IMR-90 (cell line): ENCODE measurements at regions not wholly inside any gene's neighbourhood (a gene's known extent, or its start where the extent isn't known, plus 50 kb on each side); places are given as distances from the start of the nearest gene placed in this dataset.

Experiments used
- ATAC-seq: fragments of 200-7000 bp; cut with Tn5 transposase; 2 replicates; pipeline ENCODE4 v1.9.1; 2020; ENCODE audit warnings: low read depth, mild to moderate bottlenecking, moderate library complexity
- BruUV-seq: library from RNA; stranded (reverse); fragments of 400-500 nt; replicated peaks from 2 replicates; lab custom pipeline; 2021; lab: Mats Ljungman, UMichigan
- CTCF ChIA-PET: fragments of 300-600 bp; formaldehyde crosslinking; extraction: SDS; loops from one replicate; lab custom pipeline; 2021; ENCODE audit warnings: antibody characterized with exemption; lab: Yijun Ruan, JAX
- POLR2A ChIA-PET: fragments of 300-600 bp; sonication (Branson Sonifier 250); formaldehyde crosslinking; loops from one replicate; lab custom pipeline; 2022; ENCODE audit warnings: antibody characterized with exemption; ENCODE audit not compliant: unreplicated experiment; lab: Charles Lee
- DNase-seq: peaks from one replicate; pipeline ENCODE4 v3.0.0; 2013
- H2AFZ ChIP-seq: replicated peaks from 2 replicates; pipeline ENCODE3; 2013; ENCODE audit warnings: low read length, mild to moderate bottlenecking; ENCODE audit not compliant: poor library complexity
- H2AK5ac ChIP-seq: 2 replicates; pipeline ENCODE4 v1.6.1; 2013; ENCODE audit warnings: low read depth, low read length, inconsistent platforms
- H2AK9ac ChIP-seq: replicated peaks from 2 replicates; pipeline ENCODE3; 2013; ENCODE audit warnings: mild to moderate bottlenecking, low read depth, low read length, moderate library complexity; ENCODE audit not compliant: poor library complexity
- H2BK120ac ChIP-seq: 2 replicates; pipeline ENCODE4 v1.6.1; 2013; ENCODE audit warnings: low read depth, low read length, inconsistent platforms
- H2BK15ac ChIP-seq: 3 replicates; pipeline ENCODE4 v1.6.1; 2013; ENCODE audit warnings: low read depth, low read length, inconsistent platforms
- H2BK20ac ChIP-seq: 2 replicates; pipeline ENCODE4 v1.6.1; 2013; ENCODE audit warnings: low read depth, mild to moderate bottlenecking, inconsistent platforms, low read length, moderate library complexity
- H2BK5ac ChIP-seq: 2 replicates; pipeline ENCODE4 v1.6.1; 2013; ENCODE audit warnings: mild to moderate bottlenecking, low read depth, low read length, inconsistent platforms; ENCODE audit not compliant: poor library complexity, severe bottlenecking
- H3K14ac ChIP-seq: replicated peaks from 2 replicates; pipeline ENCODE4 v1.6.1; 2013; ENCODE audit warnings: low read depth, low read length, inconsistent platforms
- H3K18ac ChIP-seq: 2 replicates; pipeline ENCODE4 v1.6.1; 2013; ENCODE audit warnings: low read depth, low read length, control low read depth
- H3K23ac ChIP-seq: 2 replicates; pipeline ENCODE4 v1.6.1; 2013; ENCODE audit warnings: low read depth, low read length, inconsistent platforms
- H3K27ac ChIP-seq: 2 replicates; pipeline ENCODE4 v1.5.1; 2013; ENCODE audit warnings: mild to moderate bottlenecking, control low read depth, low read length; ENCODE audit not compliant: insufficient read depth
- H3K27me3 ChIP-seq: 2 replicates; pipeline ENCODE4 v1.6.1; 2013; ENCODE audit warnings: low read length; ENCODE audit not compliant: control insufficient read depth, insufficient read depth
- H3K36me3 ChIP-seq: 2 replicates; pipeline ENCODE4 v1.6.1; 2013; ENCODE audit warnings: low read length, mixed read lengths; ENCODE audit not compliant: control insufficient read depth, insufficient read depth
- H3K4ac ChIP-seq: 2 replicates; pipeline ENCODE4 v1.6.1; 2013; ENCODE audit warnings: low read depth, low read length, inconsistent platforms
- H3K4me1 ChIP-seq: 2 replicates; pipeline ENCODE4 v1.6.1; 2013; ENCODE audit warnings: low read length, mixed read lengths; ENCODE audit not compliant: control insufficient read depth, insufficient read depth
- H3K4me2 ChIP-seq: 2 replicates; pipeline ENCODE4 v1.6.1; 2013; ENCODE audit warnings: low read depth, mild to moderate bottlenecking, control low read depth, low read length, moderate library complexity
- H3K4me3 ChIP-seq: 2 replicates; pipeline ENCODE4 v1.5.1; 2013; ENCODE audit warnings: low read depth, mild to moderate bottlenecking, control low read depth, low read length, moderate library complexity; ENCODE audit not compliant: insufficient read depth
- H3K56ac ChIP-seq: 2 replicates; pipeline ENCODE4 v1.6.1; 2013; ENCODE audit warnings: low read length, inconsistent platforms; ENCODE audit not compliant: insufficient read depth; ENCODE audit errors: extremely low read depth
- H3K79me1 ChIP-seq, 2 experiments: 2 replicates each; pipeline ENCODE4 v1.6.1; 2013; ENCODE audit warnings: low read length in 2 of 2, inconsistent platforms in 1 of 2, low read depth in 1 of 2
- H3K9ac ChIP-seq: 2 replicates; pipeline ENCODE4 v1.6.1; 2013; ENCODE audit warnings: low read depth, low read length, control low read depth
- H3K9me1 ChIP-seq: 2 replicates; pipeline ENCODE4 v1.6.1; 2013; ENCODE audit warnings: low read length, inconsistent platforms; ENCODE audit not compliant: insufficient read depth
- H3K9me3 ChIP-seq: 2 replicates; pipeline ENCODE4 v1.6.1; 2013; ENCODE audit warnings: low read length; ENCODE audit not compliant: control insufficient read depth, insufficient read depth
- H4K20me1 ChIP-seq: 2 replicates; pipeline ENCODE4 v1.6.1; 2013; ENCODE audit warnings: low read length, inconsistent platforms; ENCODE audit not compliant: insufficient read depth
- H4K5ac ChIP-seq: 2 replicates; pipeline ENCODE4 v1.6.1; 2013; ENCODE audit warnings: mild to moderate bottlenecking, low read depth, low read length, control low read depth
- H4K8ac ChIP-seq, 2 experiments: 2 replicates each; pipeline ENCODE4 v1.6.1; 2013; ENCODE audit warnings: low read depth in 2 of 2, low read length in 2 of 2, control low read depth in 1 of 2, inconsistent platforms in 1 of 2
- H4K91ac ChIP-seq: 2 replicates; pipeline ENCODE4 v1.6.1; 2013; ENCODE audit warnings: low read depth, low read length, inconsistent platforms; ENCODE audit not compliant: insufficient read depth
- BHLHE40 ChIP-seq: fragments of 150-350 bp; IDR thresholded peaks from 2 replicates; pipeline ENCODE4 v1.6.1; 2016; ENCODE audit warnings: mild to moderate bottlenecking, low read depth, low read length
- MAZ ChIP-seq: IDR thresholded peaks from 2 replicates; pipeline ENCODE4 v1.6.1; 2012; ENCODE audit warnings: low read depth, mild to moderate bottlenecking, low read length, improper control_type of control experiment, moderate library complexity, borderline replicate concordance
- NFE2L2 ChIP-seq: fragments of 150-350 bp; IDR thresholded peaks from 2 replicates; pipeline ENCODE4 v1.6.1; 2016; ENCODE audit warnings: low read depth, mild to moderate bottlenecking, low read length
- RCOR1 ChIP-seq: IDR thresholded peaks from 2 replicates; pipeline ENCODE4 v1.6.1; 2012; ENCODE audit warnings: mild to moderate bottlenecking, low read length, improper control_type of control experiment; ENCODE audit not compliant: insufficient replicate concordance
- RFX5 ChIP-seq: IDR thresholded peaks from 2 replicates; pipeline ENCODE4 v1.8.0; 2012; ENCODE audit warnings: low read depth, mild to moderate bottlenecking, low read length, moderate library complexity
- WGBS, 2 experiments: methylation state at CpG; one replicate each; pipeline versions ENCODE4 v1.1.5 to v1.1.7; 2013; ENCODE audit warnings: missing lambda C conversion rate in 2 of 2; ENCODE audit not compliant: insufficient read length in 1 of 2; ENCODE audit errors: extremely low coverage in 2 of 2; 5-methylcytosine and 5-hydroxymethylcytosine counted together
- dilution Hi-C: fragments of 300-500 bp; cut with HindIII; formaldehyde crosslinking; loops from one replicate; pipeline ENCODE4 v1.14.3; 2018; ENCODE audit warnings: low sequenced_read_pairs; ENCODE audit not compliant: unreplicated experiment
- in situ Hi-C: fragments of 300-500 bp; cut with MboI; formaldehyde crosslinking; loops from 3 replicates; pipeline ENCODE4 v1.14.3; 2019; ENCODE audit warnings: low sequenced_read_pairs, inconsistent platforms, mixed read lengths
- intact Hi-C: fragments of 100-400 bp; cut with micrococcal nuclease; formaldehyde crosslinking; loops from 2 replicates; pipeline ENCODE4 v1.10.0; 2022
- TF ChIP-seq, protein P1 (sequence below): conservative IDR thresholded peaks from 2 replicates; pipeline ENCODE4 v1.5.1; 2012; ENCODE audit warnings: mild to moderate bottlenecking, low read depth, low read length, improper control_type of control experiment

DNA sequence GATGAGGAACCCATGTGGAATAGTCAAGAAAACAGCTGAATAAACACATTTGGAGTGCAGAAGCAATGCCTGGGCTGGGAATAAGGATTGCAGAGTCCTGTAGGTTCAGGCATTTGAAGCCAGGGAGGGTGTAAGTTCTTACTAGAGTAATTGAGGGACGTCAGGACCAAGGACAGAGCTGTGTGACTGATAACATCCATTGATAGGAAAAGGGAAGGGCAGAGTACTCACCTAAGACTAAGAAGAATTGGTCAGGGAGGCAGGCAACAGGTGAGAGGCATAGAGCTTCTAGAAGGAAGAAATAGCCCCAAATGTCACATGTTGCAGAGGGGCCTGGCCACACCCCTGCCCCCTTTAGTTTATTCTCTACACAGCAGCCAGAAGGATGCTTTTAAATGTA, 79.8 kb upstream of the TMEM132E start:
- CTCF ChIA-PET = no interaction called here
- H2BK120ac ChIP-seq = no peak overlapping the region
- no peak overlapping the region for H3K18ac ChIP-seq
- H3K4me1 ChIP-seq = no peaks in the 10 kb centered on the region
- no peaks in the 10 kb centered on the region for H3K79me1 ChIP-seq
- no peak overlapping the region for H3K4ac ChIP-seq
- H2BK5ac ChIP-seq = no peak overlapping the region
- in situ Hi-C loops = no loop called here
- H3K36me3 ChIP-seq = no peaks in the 10 kb centered on the region
- dilution Hi-C loops = no loop called here
- no peak overlapping the region for H4K5ac ChIP-seq
- no peak overlapping the region for H3K14ac ChIP-seq
- no peak overlapping the region for H2BK20ac ChIP-seq
- no peak overlapping the region for H4K8ac ChIP-seq
- DNase-seq (peak; percentile 27), ATAC-seq (peak; percentile 37; the same call in 1 of the 2 replicates)
- H3K9me1 ChIP-seq = no peaks in the 10 kb centered on the region
- POLR2A ChIA-PET = no interaction called here
- no peak overlapping the region for H3K9ac ChIP-seq
- H3K56ac ChIP-seq = no peak overlapping the region
- H3K27me3 ChIP-seq = no peaks in the 10 kb centered on the region
- no peak overlapping the region for H3K27ac ChIP-seq
- no peak overlapping the region for H2AFZ ChIP-seq
- no peak overlapping the region for H3K4me3 ChIP-seq
- no peak overlapping the region for H2AK9ac ChIP-seq
- BruUV-seq = no TSS peak
- intact Hi-C loops = no loop called here
- H3K9me3 ChIP-seq = no peaks in the 10 kb centered on the region
- H4K91ac ChIP-seq = no peak overlapping the region
- no peak overlapping the region for H2AK5ac ChIP-seq
- no peak overlapping the region for H2BK15ac ChIP-seq
- no peaks in the 10 kb centered on the region for H4K20me1 ChIP-seq
- no peak overlapping the region for H3K23ac ChIP-seq
- no peak for TF ChIP-seq NFE2L2
- no peak for TF ChIP-seq RFX5
- TF ChIP-seq BHLHE40 = no peak
- TF ChIP-seq, protein P1, sequence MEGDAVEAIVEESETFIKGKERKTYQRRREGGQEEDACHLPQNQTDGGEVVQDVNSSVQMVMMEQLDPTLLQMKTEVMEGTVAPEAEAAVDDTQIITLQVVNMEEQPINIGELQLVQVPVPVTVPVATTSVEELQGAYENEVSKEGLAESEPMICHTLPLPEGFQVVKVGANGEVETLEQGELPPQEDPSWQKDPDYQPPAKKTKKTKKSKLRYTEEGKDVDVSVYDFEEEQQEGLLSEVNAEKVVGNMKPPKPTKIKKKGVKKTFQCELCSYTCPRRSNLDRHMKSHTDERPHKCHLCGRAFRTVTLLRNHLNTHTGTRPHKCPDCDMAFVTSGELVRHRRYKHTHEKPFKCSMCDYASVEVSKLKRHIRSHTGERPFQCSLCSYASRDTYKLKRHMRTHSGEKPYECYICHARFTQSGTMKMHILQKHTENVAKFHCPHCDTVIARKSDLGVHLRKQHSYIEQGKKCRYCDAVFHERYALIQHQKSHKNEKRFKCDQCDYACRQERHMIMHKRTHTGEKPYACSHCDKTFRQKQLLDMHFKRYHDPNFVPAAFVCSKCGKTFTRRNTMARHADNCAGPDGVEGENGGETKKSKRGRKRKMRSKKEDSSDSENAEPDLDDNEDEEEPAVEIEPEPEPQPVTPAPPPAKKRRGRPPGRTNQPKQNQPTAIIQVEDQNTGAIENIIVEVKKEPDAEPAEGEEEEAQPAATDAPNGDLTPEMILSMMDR = no peak
- no peak for TF ChIP-seq RCOR1
- no peak for TF ChIP-seq MAZ
- no peak overlapping the region for H3K4me2 ChIP-seq
- 0% methylated on average over 1 of the region's 1 CpG; no CpG with 5 or more reads in 1 of the 2 experiments for WGBS, 2 experiments
